Astrocyte (in vitro differentiated cells and primary cell): ENCODE measurements at regions not wholly inside any gene's neighbourhood (a gene's known extent, or its start where the extent isn't known, plus 50 kb on each side); places are given as distances from the start of the nearest gene placed in this dataset.

Experiments
- DNase-seq: peaks from one replicate; pipeline ENCODE4 v3.0.0-alpha.2; 2010; ENCODE audit warnings: low read depth
- FAIRE-seq: peaks from 2 replicates; lab custom pipeline; 2011; peaks lifted over from hg19 to GRCh38; lab: Jason Lieb, UNC
- H2AFZ ChIP-seq: 2 replicates; pipeline ENCODE4 v1.6.0; 2012; ENCODE audit warnings: low read depth, low read length, inconsistent platforms
- H3K27ac ChIP-seq: 2 replicates; pipeline ENCODE4 v1.5.1; 2011; ENCODE audit warnings: low read depth, low read length, inconsistent platforms
- H3K27me3 ChIP-seq: 2 replicates; pipeline ENCODE4 v1.6.0; 2011; ENCODE audit warnings: low read length, inconsistent platforms; ENCODE audit not compliant: insufficient read depth
- H3K36me3 ChIP-seq: 2 replicates; pipeline ENCODE4 v1.5.1; 2011; ENCODE audit warnings: low read length, inconsistent platforms; ENCODE audit not compliant: insufficient read depth
- H3K4me1 ChIP-seq: 2 replicates; pipeline ENCODE4 v1.5.1; 2011; ENCODE audit warnings: low read length, inconsistent platforms; ENCODE audit not compliant: insufficient read depth
- H3K4me2 ChIP-seq: 2 replicates; pipeline ENCODE4 v1.6.0; 2012; ENCODE audit warnings: low read length, inconsistent platforms
- H3K4me3 ChIP-seq: 2 replicates; pipeline ENCODE4 v1.5.1; 2011; ENCODE audit warnings: low read depth, mild to moderate bottlenecking, low read length, inconsistent platforms; ENCODE audit not compliant: insufficient read depth
- H3K79me2 ChIP-seq: 2 replicates; pipeline ENCODE4 v1.6.0; 2012; ENCODE audit warnings: mild to moderate bottlenecking, low read length, inconsistent platforms; ENCODE audit not compliant: insufficient read depth
- H3K9ac ChIP-seq: 2 replicates; pipeline ENCODE4 v1.6.0; 2012; ENCODE audit warnings: mild to moderate bottlenecking, low read length, inconsistent platforms
- H3K9me3 ChIP-seq: 2 replicates; pipeline ENCODE4 v1.5.1; 2012; ENCODE audit warnings: low read depth, mild to moderate bottlenecking, low read length, inconsistent platforms; ENCODE audit not compliant: insufficient read depth
- H4K20me1 ChIP-seq: 2 replicates; pipeline ENCODE4 v1.6.0; 2012; ENCODE audit warnings: low read length, inconsistent platforms; ENCODE audit not compliant: insufficient read depth
- H3K27ac Mint-ChIP-seq: one replicate; pipeline ENCODE4 v1.8.0; 2021; ENCODE audit warnings: mild to moderate bottlenecking, mixed read lengths; ENCODE audit not compliant: unreplicated experiment
- H3K27me3 Mint-ChIP-seq: one replicate; pipeline ENCODE4 v1.8.0; 2021; ENCODE audit warnings: low read depth, mixed read lengths; ENCODE audit not compliant: unreplicated experiment
- H3K36me3 Mint-ChIP-seq: one replicate; pipeline ENCODE4 v1.8.0; 2021; ENCODE audit warnings: low read depth, mixed read lengths; ENCODE audit not compliant: unreplicated experiment
- H3K4me1 Mint-ChIP-seq: one replicate; pipeline ENCODE4 v1.8.0; 2021; ENCODE audit warnings: low read depth, mixed read lengths; ENCODE audit not compliant: unreplicated experiment
- H3K4me3 Mint-ChIP-seq: one replicate; pipeline ENCODE4 v1.8.0; 2021; ENCODE audit warnings: mild to moderate bottlenecking, moderate library complexity, mixed read lengths; ENCODE audit not compliant: unreplicated experiment
- H3K9me3 Mint-ChIP-seq: one replicate; pipeline ENCODE4 v1.8.0; 2021; ENCODE audit warnings: mild to moderate bottlenecking, mixed read lengths; ENCODE audit not compliant: unreplicated experiment
- EZH2 ChIP-seq: IDR thresholded peaks from 2 replicates; pipeline ENCODE4 v1.6.1; 2012; ENCODE audit warnings: mild to moderate bottlenecking, low read length, inconsistent platforms; ENCODE audit not compliant: insufficient read depth
- microRNA-seq: library from miRNA; unstranded; fragments of <30 nt; microRNA quantifications from one replicate; pipeline ENCODE4 v1.2.0, GENCODE V29; 2020
- TF ChIP-seq, protein P1 (sequence below): IDR thresholded peaks from 2 replicates; pipeline ENCODE4 v1.5.1; 2011; ENCODE audit warnings: low read depth, mild to moderate bottlenecking, inconsistent platforms, low read length, moderate library complexity; ENCODE audit not compliant: insufficient read depth

GRCh38 chr1:97976801-97977200 is 56.0 kb upstream of the DPYD start:
- H3K27ac Mint-ChIP-seq: no peak overlapping the region
- H3K4me1 Mint-ChIP-seq: peaks cover 3% of the 10 kb centered on the region
- H3K9me3 Mint-ChIP-seq: no peaks in the 10 kb centered on the region
- H3K4me3 ChIP-seq: no peak overlapping the region
- H2AFZ ChIP-seq: no peak overlapping the region
- H3K79me2 ChIP-seq: no peaks in the 10 kb centered on the region
- H4K20me1 ChIP-seq: no peaks in the 10 kb centered on the region
- DNase-seq: no peak
- H3K4me2 ChIP-seq: no peak overlapping the region
- H3K36me3 Mint-ChIP-seq: no peaks in the 10 kb centered on the region
- TF ChIP-seq EZH2: no peak
- TF ChIP-seq, protein P1, sequence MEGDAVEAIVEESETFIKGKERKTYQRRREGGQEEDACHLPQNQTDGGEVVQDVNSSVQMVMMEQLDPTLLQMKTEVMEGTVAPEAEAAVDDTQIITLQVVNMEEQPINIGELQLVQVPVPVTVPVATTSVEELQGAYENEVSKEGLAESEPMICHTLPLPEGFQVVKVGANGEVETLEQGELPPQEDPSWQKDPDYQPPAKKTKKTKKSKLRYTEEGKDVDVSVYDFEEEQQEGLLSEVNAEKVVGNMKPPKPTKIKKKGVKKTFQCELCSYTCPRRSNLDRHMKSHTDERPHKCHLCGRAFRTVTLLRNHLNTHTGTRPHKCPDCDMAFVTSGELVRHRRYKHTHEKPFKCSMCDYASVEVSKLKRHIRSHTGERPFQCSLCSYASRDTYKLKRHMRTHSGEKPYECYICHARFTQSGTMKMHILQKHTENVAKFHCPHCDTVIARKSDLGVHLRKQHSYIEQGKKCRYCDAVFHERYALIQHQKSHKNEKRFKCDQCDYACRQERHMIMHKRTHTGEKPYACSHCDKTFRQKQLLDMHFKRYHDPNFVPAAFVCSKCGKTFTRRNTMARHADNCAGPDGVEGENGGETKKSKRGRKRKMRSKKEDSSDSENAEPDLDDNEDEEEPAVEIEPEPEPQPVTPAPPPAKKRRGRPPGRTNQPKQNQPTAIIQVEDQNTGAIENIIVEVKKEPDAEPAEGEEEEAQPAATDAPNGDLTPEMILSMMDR: no peak
- H3K27me3 ChIP-seq: no peaks in the 10 kb centered on the region
- no peak overlapping the region for H3K27ac ChIP-seq
- H3K36me3 ChIP-seq: no peaks in the 10 kb centered on the region
- no peak for FAIRE-seq
- H3K9ac ChIP-seq: no peak overlapping the region
- no peak overlapping the region for H3K4me3 Mint-ChIP-seq
- no peaks in the 10 kb centered on the region for H3K4me1 ChIP-seq
- H3K9me3 ChIP-seq: no peaks in the 10 kb centered on the region
- H3K27me3 Mint-ChIP-seq: no peaks in the 10 kb centered on the region

Small RNAs in the stretch of these regions (microRNA-seq; reads per million reads assigned to microRNA genes)
- 35.9 reads per million, percentile 54 among the genes with 10 or more reads in this experiment for gene MIR2682
